ENCODE measurements at regions not wholly inside any gene's neighbourhood (a gene's known extent, or its start where the extent isn't known, plus 50 kb on each side); places are given as distances from the start of the nearest gene placed in this dataset.

- H3K4me1 ChIP-seq, result no peaks in the 10 kb centered on the region
- H3K4me3 ChIP-seq, result no peak overlapping the region
- TF ChIP-seq POLR2A (IDR thresholded peaks at IDR 0.05) (no peak), POLR2AphosphoS5 (IDR thresholded peaks at IDR 0.05) (no peak), EP300 (IDR thresholded peaks at IDR 0.05) (no peak), CTCF (IDR thresholded peaks at IDR 0.05) (no peak)
- H3K27me3 ChIP-seq, result no peaks in the 10 kb centered on the region
- no peaks in the 10 kb centered on the region for H3K36me3 ChIP-seq
- intact Hi-C loops (cut with DNase I), result no loop called here
- H3K9me3 ChIP-seq, result no peaks in the 10 kb centered on the region
- DNase-seq, result no peak
- WGBS, 2 donors, result 40 to 61% methylated on average over 4 of the region's 4 CpGs
- H3K27ac ChIP-seq, result no peak overlapping the region
Measured at GRCh38 chr16:26531290-26531730, 535.4 kb upstream of the C16orf82 start.

- Histone ChIP-seq H3K4me1 (no peaks in the 10 kb centered on the region), H3K27me3 (no peaks in the 10 kb centered on the region), H3K27ac (no peak overlapping the region), H3K36me3 (no peaks in the 10 kb centered on the region), H3K9me3 (no peaks in the 10 kb centered on the region), H3K4me3 (no peak overlapping the region)
- intact Hi-C loops (cut with DNase I), result no loop called here
- DNase-seq, result no peak
- 88 to 96% methylated on average over 1 of the region's 1 CpG for WGBS, 2 donors
- no peak for TF ChIP-seq EP300 (IDR thresholded peaks at IDR 0.05)
- TF ChIP-seq POLR2A (IDR thresholded peaks at IDR 0.05), result no peak
- no peak for TF ChIP-seq CTCF (IDR thresholded peaks at IDR 0.05)
- no peak for TF ChIP-seq POLR2AphosphoS5 (IDR thresholded peaks at IDR 0.05)
Measured at GRCh38 chr16:26532456-26532855, 534.3 kb upstream of the C16orf82 start.

- 94 to 97% methylated on average over 5 of the region's 5 CpGs for WGBS, 2 donors
Measured at GRCh38 chr16:26542198-26542597, 524.5 kb upstream of the C16orf82 start.

GRCh38 chr16:26546573-26546972, 520.2 kb upstream of the C16orf82 start:
- no peaks in the 10 kb centered on the region for H3K4me1 ChIP-seq
- no peak for TF ChIP-seq POLR2A (IDR thresholded peaks at IDR 0.05)
- no peak for TF ChIP-seq EP300 (IDR thresholded peaks at IDR 0.05)
- no peak for TF ChIP-seq CTCF (IDR thresholded peaks at IDR 0.05)
- TF ChIP-seq POLR2AphosphoS5 (IDR thresholded peaks at IDR 0.05), result no peak
- H3K4me3 ChIP-seq, result no peak overlapping the region
- intact Hi-C loops (cut with DNase I), result no loop called here
- H3K27me3 ChIP-seq, result no peaks in the 10 kb centered on the region
- no peaks in the 10 kb centered on the region for H3K9me3 ChIP-seq
- WGBS, 2 donors, result 84 to 85% methylated on average over 2 of the region's 2 CpGs
- no peak for DNase-seq
- H3K36me3 ChIP-seq, result no peaks in the 10 kb centered on the region
- H3K27ac ChIP-seq, result no peak overlapping the region

More at GRCh38 chr16:26542198-26542597, 524.5 kb upstream of the C16orf82 start:
- Histone ChIP-seq H3K27me3 (no peaks in the 10 kb centered on the region), H3K27ac (no peak overlapping the region), H3K4me1 (no peaks in the 10 kb centered on the region), H3K36me3 (no peaks in the 10 kb centered on the region), H3K9me3 (no peaks in the 10 kb centered on the region), H3K4me3 (no peak overlapping the region)
- no peak for DNase-seq
- intact Hi-C loops (cut with DNase I), result no loop called here
- TF ChIP-seq CTCF (IDR thresholded peaks at IDR 0.05) (no peak), POLR2A (IDR thresholded peaks at IDR 0.05) (no peak), EP300 (IDR thresholded peaks at IDR 0.05) (no peak), POLR2AphosphoS5 (IDR thresholded peaks at IDR 0.05) (no peak)

GRCh38 chr16:26547681-26548080, 519.0 kb upstream of the C16orf82 start:
- Histone ChIP-seq H3K27me3 (no peaks in the 10 kb centered on the region), H3K9me3 (no peaks in the 10 kb centered on the region), H3K4me1 (no peaks in the 10 kb centered on the region), H3K27ac (no peak overlapping the region), H3K4me3 (no peak overlapping the region), H3K36me3 (no peaks in the 10 kb centered on the region)
- TF ChIP-seq CTCF (IDR thresholded peaks at IDR 0.05) (no peak), EP300 (IDR thresholded peaks at IDR 0.05) (no peak), POLR2AphosphoS5 (IDR thresholded peaks at IDR 0.05) (no peak), POLR2A (IDR thresholded peaks at IDR 0.05) (no peak)
- intact Hi-C loops (cut with DNase I), result no loop called here
- no peak for DNase-seq
- 59 to 81% methylated on average over 2 of the region's 2 CpGs for WGBS, 2 donors
